BLaER1 treated with 17β-estradiol and CSF1 and Interleukin-3, amounts not matched to agents 10 nM and 100 nM (cell line): ENCODE measurements at regions not wholly inside any gene's neighbourhood (a gene's known extent, or its start where the extent isn't known, plus 50 kb on each side); places are given as distances from the start of the nearest gene placed in this dataset.
"Not testable (repeated sequence)": the region's sequence is repeated elsewhere in the genome, so short reads cannot be mapped to it uniquely, and the experiment has no call there.

Experiments
- H3K27ac ChIP-seq, 11 experiments: shearing (Covaris generic); formaldehyde crosslinking; 2 replicates each; pipeline ENCODE4 v1.8.1; 2022
- H3K27me3 ChIP-seq, 11 experiments: shearing (Covaris generic); formaldehyde crosslinking; 2 replicates each; pipeline ENCODE4 v1.8.1; 2022
- H3K36me3 ChIP-seq, 11 experiments: shearing (Covaris generic); formaldehyde crosslinking; 2 replicates each; pipeline ENCODE4 v1.8.1; 2022
- H3K4me1 ChIP-seq, 10 experiments: shearing (Covaris generic); formaldehyde crosslinking; 2 replicates each; pipeline ENCODE4 v1.8.1; 2022
- H3K4me2 ChIP-seq, 11 experiments: shearing (Covaris generic); formaldehyde crosslinking; 2 replicates each; pipeline ENCODE4 v1.8.1; 2022
- H3K4me3 ChIP-seq, 10 experiments: shearing (Covaris generic); formaldehyde crosslinking; 2 replicates each; pipeline ENCODE4 v1.8.1; 2022
- H3K9ac ChIP-seq, 11 experiments: shearing (Covaris generic); formaldehyde crosslinking; 2 replicates each; pipeline ENCODE4 v1.8.1; 2022
- H3K9me3 ChIP-seq, 11 experiments: shearing (Covaris generic); formaldehyde crosslinking; replicated peaks in 1 of 11; 2 replicates each; pipeline ENCODE4 v1.8.1; 2022
- H4K20me1 ChIP-seq, 11 experiments: shearing (Covaris generic); formaldehyde crosslinking; 2 replicates each; pipeline ENCODE4 v1.8.1; 2022
- Cebpa-rat ChIP-seq, 11 experiments: shearing (Covaris generic); IDR thresholded peaks; 2 replicates each; pipeline ENCODE4 v1.8.1; 2022

DNA sequence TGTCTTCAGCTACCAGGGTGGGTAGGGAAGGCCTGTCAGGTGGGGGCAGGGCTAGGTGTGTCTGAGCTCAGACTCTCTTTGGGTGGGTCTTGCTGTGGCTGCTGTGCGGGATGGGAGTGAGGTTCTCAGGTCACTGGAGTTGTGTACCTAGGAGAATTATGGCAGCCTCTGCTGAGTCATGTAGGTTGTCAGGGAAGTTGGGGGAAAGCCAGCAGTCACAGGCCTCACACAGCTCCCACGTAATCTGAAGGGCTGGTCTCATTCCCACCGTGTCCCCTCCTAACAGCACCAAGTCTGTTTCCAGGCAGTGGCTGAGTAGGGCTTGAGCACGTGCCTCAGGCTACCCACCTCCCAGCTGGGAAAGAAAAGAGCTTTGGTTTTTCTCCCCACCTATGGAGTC lies 67.0 kb downstream of the CHCHD4 start:
- Histone ChIP-seq H3K27ac (no peak overlapping the region), H3K9me3 (peaks cover 0 to 28% (median 10%) of the 10 kb centered on the region in 11 experiments; a peak in 13 of 22 replicates), H3K4me1 (no peaks in the 10 kb centered on the region), H3K27me3 (no peaks in the 10 kb centered on the region), H3K4me3 (no peak overlapping the region), H3K9ac (no peak overlapping the region), H3K4me2 (no peak overlapping the region), H3K36me3 (no peaks in the 10 kb centered on the region), H4K20me1 (no peaks in the 10 kb centered on the region)
- TF ChIP-seq Cebpa-rat (IDR thresholded peaks at IDR 0.05): no peak

DNA sequence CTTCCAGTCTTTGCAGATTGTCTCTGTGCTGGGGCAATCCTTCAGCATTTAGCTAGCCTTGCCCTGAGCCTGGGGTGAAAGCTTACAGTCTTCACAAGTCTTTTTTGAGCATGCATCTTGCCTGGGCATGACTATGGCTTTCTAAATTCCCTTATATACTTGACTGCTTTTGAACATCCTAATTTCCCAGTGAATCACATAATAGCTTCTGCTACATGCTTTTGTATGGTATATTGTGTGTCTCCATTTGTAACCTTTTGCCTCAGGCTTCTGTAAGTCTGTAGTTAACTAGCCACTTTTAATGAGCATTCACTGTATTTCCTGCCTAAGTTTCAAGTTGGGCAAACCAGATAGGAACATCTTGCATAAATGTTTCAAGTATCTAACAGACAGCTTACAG lies 76.8 kb downstream of the CHCHD4 start:
- no peaks in the 10 kb centered on the region for H3K27me3 ChIP-seq
- no peak for TF ChIP-seq Cebpa-rat (IDR thresholded peaks at IDR 0.05)
- H3K4me3 ChIP-seq: no peak overlapping the region

DNA sequence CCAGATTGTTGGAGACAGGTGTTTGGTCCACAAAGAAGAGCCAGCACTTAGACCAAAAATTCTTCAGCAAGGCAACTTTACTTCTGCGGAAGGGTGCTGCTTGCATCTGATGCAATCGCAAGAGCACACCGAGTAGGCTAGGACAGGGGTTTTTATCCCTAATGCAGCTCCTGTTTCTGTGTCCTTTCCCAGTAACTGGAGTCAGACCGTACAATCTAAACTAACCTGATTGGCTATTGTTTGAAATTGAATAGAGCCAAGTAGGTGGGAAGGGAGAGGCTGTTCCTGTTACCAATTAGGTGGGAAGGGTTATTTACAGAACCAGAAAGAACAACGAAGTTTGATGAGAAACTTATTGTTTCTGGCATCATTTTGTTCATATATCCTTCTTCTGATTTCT lies 77.6 kb downstream of the CHCHD4 start:
- Histone ChIP-seq H3K36me3 (no peaks in the 10 kb centered on the region), H3K4me1 (no peaks in the 10 kb centered on the region), H3K27ac (no peak overlapping the region), H3K9me3 (no peaks in the 10 kb centered on the region), H3K27me3 (no peaks in the 10 kb centered on the region), H3K4me3 (no peak overlapping the region), H3K9ac (no peak overlapping the region), H3K4me2 (no peak overlapping the region), H4K20me1 (no peaks in the 10 kb centered on the region)
- TF ChIP-seq Cebpa-rat (IDR thresholded peaks at IDR 0.05): no peak

More for the DNA sequence above, 76.8 kb downstream of the CHCHD4 start:
- Histone ChIP-seq H4K20me1 (no peaks in the 10 kb centered on the region), H3K9ac (no peak overlapping the region), H3K27ac (no peak overlapping the region), H3K4me2 (no peak overlapping the region), H3K36me3 (no peaks in the 10 kb centered on the region), H3K4me1 (no peaks in the 10 kb centered on the region), H3K9me3 (no peaks in the 10 kb centered on the region)

DNA sequence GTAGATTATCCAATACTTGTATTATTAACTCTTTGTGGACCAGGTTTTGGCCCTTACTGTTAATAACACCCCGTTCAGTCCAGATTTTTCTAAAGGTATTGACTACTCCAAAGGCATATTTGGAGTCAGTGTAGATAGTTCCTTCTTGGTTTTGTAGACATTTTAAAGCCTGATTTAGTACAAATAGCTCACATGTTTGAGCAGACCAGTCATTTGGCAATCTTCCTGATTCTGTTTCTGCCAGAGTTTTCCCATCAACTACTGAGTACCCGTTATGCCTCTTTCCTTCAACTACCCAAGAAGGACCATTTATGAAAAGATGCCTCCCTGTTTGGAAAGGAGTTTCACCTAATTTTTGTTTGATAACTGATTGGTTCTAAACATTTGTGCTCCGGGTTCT lies 82.0 kb downstream of the CHCHD4 start:
- H3K36me3 ChIP-seq: no peaks in the 10 kb centered on the region
- H3K4me2 ChIP-seq: no peak overlapping the region
- H3K27ac ChIP-seq: no peak overlapping the region
- H3K27me3 ChIP-seq: no peaks in the 10 kb centered on the region
- no peak for TF ChIP-seq Cebpa-rat (IDR thresholded peaks at IDR 0.05)
- no peaks in the 10 kb centered on the region for H4K20me1 ChIP-seq
- no peak overlapping the region for H3K4me3 ChIP-seq
- H3K4me1 ChIP-seq: no peaks in the 10 kb centered on the region
- peaks cover 0 to 7% (median 6%) of the 10 kb centered on the region in 11 experiments; a peak in 11 of 22 replicates for H3K9me3 ChIP-seq
- no peak overlapping the region for H3K9ac ChIP-seq

DNA sequence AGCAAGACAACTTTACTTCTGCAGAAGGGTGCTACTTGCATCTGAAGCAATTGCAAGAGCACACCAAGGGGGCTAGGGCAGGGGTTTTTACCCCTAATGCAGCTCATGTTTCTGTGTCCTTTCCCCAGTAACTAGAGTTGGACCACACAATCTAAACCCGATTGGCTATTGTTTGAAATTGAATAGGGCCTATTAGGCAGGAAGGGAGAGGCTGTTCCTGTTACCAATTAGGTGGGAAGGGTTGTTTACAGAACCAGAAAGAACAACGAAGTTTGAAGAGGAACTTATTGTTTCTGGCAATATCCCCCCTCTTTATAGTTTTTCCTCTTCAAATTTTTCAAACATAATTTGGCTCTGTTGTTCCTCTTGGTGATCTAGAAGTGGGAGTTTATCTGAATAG lies 85.5 kb downstream of the CHCHD4 start:
- H3K9ac ChIP-seq: no peak overlapping the region
- no peak overlapping the region for H3K4me2 ChIP-seq
- H3K9me3 ChIP-seq: peaks cover 26 to 42% (median 35%) of the 10 kb centered on the region in 11 experiments
- 0 out of 22 replicates have a peak, but pooled peaks cover 0 to 3% (median 0%) of the 10 kb centered on the region in 11 experiments for H3K36me3 ChIP-seq
- no peak for TF ChIP-seq Cebpa-rat (IDR thresholded peaks at IDR 0.05)
- H3K27ac ChIP-seq: no peak overlapping the region
- H3K4me1 ChIP-seq: no peaks in the 10 kb centered on the region
- no peaks in the 10 kb centered on the region for H4K20me1 ChIP-seq
- no peak overlapping the region for H3K4me3 ChIP-seq
- H3K27me3 ChIP-seq: no peaks in the 10 kb centered on the region

DNA sequence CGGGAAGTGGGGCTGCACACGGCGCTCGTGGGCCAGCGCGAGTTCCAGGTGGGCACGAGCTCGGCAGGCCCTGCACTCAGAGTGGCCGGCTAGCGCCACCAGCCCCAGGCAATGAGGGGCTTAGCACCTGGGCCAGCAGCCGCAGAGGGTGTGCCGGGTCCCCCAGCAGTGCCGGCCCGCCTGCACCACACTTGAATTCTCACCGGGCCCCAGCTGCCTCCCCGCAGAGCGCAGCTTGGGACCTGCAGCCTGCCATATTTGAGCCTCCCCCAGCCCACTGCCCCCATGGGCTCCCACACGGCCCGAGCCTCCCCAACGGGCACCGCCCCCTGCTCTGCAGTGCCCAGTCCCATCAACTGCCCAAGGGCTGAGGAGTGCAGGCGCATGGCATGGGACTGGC lies 87.5 kb downstream of the CHCHD4 start:
- TF ChIP-seq Cebpa-rat (IDR thresholded peaks at IDR 0.05): no peak
- Histone ChIP-seq H3K27me3 (no peaks in the 10 kb centered on the region), H3K36me3 (0 out of 22 replicates have a peak, but pooled peaks cover 0 to 3% (median 0%) of the 10 kb centered on the region in 11 experiments), H3K9me3 (peaks cover 26 to 61% (median 35%) of the 10 kb centered on the region in 11 experiments), H4K20me1 (no peaks in the 10 kb centered on the region), H3K27ac (no peak overlapping the region), H3K9ac (no peak overlapping the region), H3K4me2 (no peak overlapping the region), H3K4me3 (peak overlapping the region in 2 of 10 experiments; percentile 4 to 15; a peak in 1 of 20 replicates), H3K4me1 (no peaks in the 10 kb centered on the region)

DNA sequence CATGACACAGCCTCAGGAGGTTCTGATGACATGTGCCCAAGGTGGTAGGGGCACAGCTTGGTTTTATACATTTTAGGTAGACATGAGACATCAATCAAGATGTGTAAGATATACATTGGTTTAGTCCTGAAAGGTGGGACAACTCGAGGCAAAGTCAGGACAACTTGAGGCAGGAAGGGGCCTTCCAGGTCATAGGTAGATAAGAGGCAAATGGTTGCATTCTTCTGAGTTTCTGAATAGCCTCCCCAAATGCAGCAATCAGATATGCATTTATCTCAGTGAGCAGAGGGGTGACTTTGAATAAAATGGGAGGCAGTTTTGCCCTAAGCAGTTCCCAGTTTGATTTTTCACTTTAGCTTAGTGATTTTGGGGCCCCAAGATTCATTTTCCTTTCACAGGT lies 91.6 kb downstream of the CHCHD4 start:
- 0 out of 20 replicates have a peak, but pooled peaks cover 0 to 3% (median 0%) of the 10 kb centered on the region in 10 experiments for H3K4me1 ChIP-seq
- no peak for TF ChIP-seq Cebpa-rat (IDR thresholded peaks at IDR 0.05)
- no peak overlapping the region for H3K4me3 ChIP-seq
- H3K27me3 ChIP-seq: no peaks in the 10 kb centered on the region
- H3K9me3 ChIP-seq: peaks cover 27 to 64% (median 44%) of the 10 kb centered on the region in 11 experiments
- no peak overlapping the region for H3K9ac ChIP-seq
- H3K4me2 ChIP-seq: no peak overlapping the region
- H3K27ac ChIP-seq: no peak overlapping the region
- 0 out of 22 replicates have a peak, but pooled peaks cover 0 to 3% (median 0%) of the 10 kb centered on the region in 11 experiments for H3K36me3 ChIP-seq
- no peaks in the 10 kb centered on the region for H4K20me1 ChIP-seq

DNA sequence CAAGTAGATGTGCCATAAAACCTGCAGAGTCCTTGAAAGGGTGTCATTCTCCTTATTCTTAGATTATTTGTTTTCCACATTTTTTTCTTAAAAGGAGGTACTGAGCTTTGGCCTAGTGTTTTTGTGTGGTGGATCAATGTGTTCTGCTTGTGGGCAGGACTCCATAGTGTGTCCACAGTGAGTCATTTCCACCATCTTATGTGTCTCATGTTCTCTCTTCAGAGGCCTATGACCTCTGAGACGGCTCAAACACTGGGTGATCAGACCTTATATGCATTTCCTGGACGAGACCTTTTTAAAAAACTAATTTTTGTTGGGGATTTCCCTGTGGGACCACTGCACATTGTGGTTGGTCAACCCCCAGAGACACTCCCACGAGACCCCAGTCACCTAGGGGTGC lies 93.4 kb downstream of the CHCHD4 start:
- Histone ChIP-seq H3K4me2 (no peak overlapping the region), H3K27ac (no peak overlapping the region), H3K36me3 (no peaks in the 10 kb centered on the region), H3K27me3 (no peaks in the 10 kb centered on the region), H3K9ac (no peak overlapping the region), H4K20me1 (no peaks in the 10 kb centered on the region), H3K4me1 (0 out of 20 replicates have a peak, but pooled peaks cover 0 to 3% (median 0%) of the 10 kb centered on the region in 10 experiments), H3K4me3 (no peak overlapping the region), H3K9me3 (peaks cover 28 to 59% (median 40%) of the 10 kb centered on the region in 11 experiments)
- no peak for TF ChIP-seq Cebpa-rat (IDR thresholded peaks at IDR 0.05)

DNA sequence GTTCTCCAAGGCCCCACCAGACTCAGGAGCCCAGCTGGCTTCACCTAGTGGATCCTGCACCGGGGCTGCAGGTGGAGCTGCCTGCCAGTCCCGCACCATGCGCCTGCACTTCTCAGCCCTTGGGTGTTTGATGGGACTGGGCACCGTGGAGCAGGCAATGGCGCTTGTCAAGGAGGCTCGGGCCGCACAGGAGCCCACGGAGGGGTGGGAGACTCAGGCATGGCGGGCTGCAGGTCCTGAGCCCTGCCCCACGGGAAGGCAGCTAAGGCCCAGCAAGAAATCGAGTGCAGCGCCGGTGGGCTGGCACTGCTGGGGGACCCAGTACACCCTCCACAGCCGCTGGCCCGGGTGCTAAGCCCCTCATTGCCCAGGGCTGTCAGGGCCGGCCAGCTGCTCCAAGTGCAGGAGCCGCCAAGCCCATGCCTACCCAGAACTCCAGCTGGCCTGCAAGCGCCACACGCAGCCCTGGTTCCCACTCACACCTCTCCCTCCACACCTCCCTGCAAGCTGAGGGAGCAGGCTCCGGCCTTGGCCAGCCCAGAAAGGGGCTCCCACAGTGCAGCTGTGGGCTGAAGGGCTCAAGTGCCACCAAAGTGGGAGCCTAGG lies 95.2 kb downstream of the CHCHD4 start:
- not testable (repeated sequence) for H4K20me1 ChIP-seq, H3K4me3 ChIP-seq, H3K9ac ChIP-seq, H3K36me3 ChIP-seq, H3K4me2 ChIP-seq, H3K27me3 ChIP-seq, H3K27ac ChIP-seq, H3K4me1 ChIP-seq
- H3K9me3 ChIP-seq: peaks cover 32 to 59% (median 42%) of the 10 kb centered on the region in 11 experiments

DNA sequence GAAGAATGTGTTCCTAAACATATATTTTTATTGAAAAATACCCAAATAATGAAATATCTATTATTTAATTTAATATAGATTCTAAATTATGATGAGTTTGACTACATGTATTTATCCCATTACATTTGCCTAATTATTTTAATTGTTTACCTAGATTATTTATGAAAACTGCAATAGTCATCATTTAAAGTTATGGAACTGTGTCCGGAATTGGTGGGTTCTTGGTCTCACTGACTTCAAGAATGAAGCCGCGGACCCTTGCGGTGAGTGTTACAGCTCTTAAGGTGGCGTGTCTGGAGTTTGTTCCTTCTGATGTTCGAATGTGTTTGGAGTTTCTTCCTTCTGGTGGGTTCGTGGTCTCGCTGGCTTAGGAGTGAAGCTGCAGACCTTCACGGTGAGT lies 96.5 kb downstream of the CHCHD4 start:
- not testable (repeated sequence) for H3K27me3 ChIP-seq, H3K9ac ChIP-seq, H3K4me3 ChIP-seq, H3K27ac ChIP-seq, H3K4me2 ChIP-seq, H4K20me1 ChIP-seq, H3K36me3 ChIP-seq, H3K4me1 ChIP-seq
- H3K9me3 ChIP-seq: peaks cover 43 to 62% (median 53%) of the 10 kb centered on the region in 11 experiments
